Liver (tissue), 3 donors: ENCODE measurements at regions not wholly inside any gene's neighbourhood (a gene's known extent, or its start where the extent isn't known, plus 50 kb on each side); places are given as distances from the start of the nearest gene placed in this dataset.

Source experiments
- EGR1 ChIP-seq, 2 donors: IDR thresholded peaks; 2 replicates each; pipeline ENCODE4 v1.6.1; 2016 to 2018; ENCODE audit warnings: antibody characterized with exemption in 2 of 2, low read depth in 2 of 2
- FOXA1 ChIP-seq: IDR thresholded peaks from 2 replicates; pipeline ENCODE4 v1.6.1; 2016; ENCODE audit warnings: antibody characterized with exemption
- HNF4A ChIP-seq, 2 donors: conservative IDR thresholded peaks; 2 replicates each; pipeline ENCODE4 v1.6.1; 2016; ENCODE audit warnings: antibody characterized with exemption in 2 of 2, mild to moderate bottlenecking in 2 of 2
- NR2F2 ChIP-seq: IDR thresholded peaks from 2 replicates; pipeline ENCODE4 v1.6.1; 2016; ENCODE audit warnings: antibody characterized with exemption
- RAD21 ChIP-seq, 2 donors: IDR thresholded peaks; 2 replicates each; pipeline ENCODE4 v1.6.1; 2016; ENCODE audit warnings: antibody characterized with exemption in 2 of 2, mild to moderate bottlenecking in 2 of 2
- RXRA ChIP-seq, 2 donors: IDR thresholded peaks; 2 replicates each; pipeline ENCODE4 v1.6.1; 2017 to 2018; ENCODE audit warnings: antibody characterized with exemption in 2 of 2, mild to moderate bottlenecking in 1 of 2
- SP1 ChIP-seq: IDR thresholded peaks from 2 replicates; pipeline ENCODE4 v1.6.1; 2018; ENCODE audit warnings: antibody characterized with exemption, mild to moderate bottlenecking
- TAF1 ChIP-seq: conservative IDR thresholded peaks from 2 replicates; pipeline ENCODE4 v1.6.1; 2016; ENCODE audit warnings: antibody characterized with exemption, mild to moderate bottlenecking
- YY1 ChIP-seq: IDR thresholded peaks from 2 replicates; pipeline ENCODE4 v1.6.1; 2016; ENCODE audit warnings: antibody characterized with exemption, mild to moderate bottlenecking
- TF ChIP-seq, protein P1 (sequence below): fragments of 150-350 bp; IDR thresholded peaks from 2 replicates; pipeline ENCODE4 v1.5.1; 2017; ENCODE audit warnings: improper control_type of control experiment, low read depth, low read length; ENCODE audit not compliant: missing input control
- TF ChIP-seq, protein P2 (sequence below): IDR thresholded peaks from 2 replicates; pipeline ENCODE4 v1.6.1; 2016; ENCODE audit warnings: antibody characterized with exemption, mild to moderate bottlenecking
- TF ChIP-seq, protein P3 (sequence below): IDR thresholded peaks from 2 replicates; pipeline ENCODE4 v1.6.1; 2016; ENCODE audit warnings: antibody characterized with exemption
- donor health status: healthy.
- donor health status: healthy.

DNA sequence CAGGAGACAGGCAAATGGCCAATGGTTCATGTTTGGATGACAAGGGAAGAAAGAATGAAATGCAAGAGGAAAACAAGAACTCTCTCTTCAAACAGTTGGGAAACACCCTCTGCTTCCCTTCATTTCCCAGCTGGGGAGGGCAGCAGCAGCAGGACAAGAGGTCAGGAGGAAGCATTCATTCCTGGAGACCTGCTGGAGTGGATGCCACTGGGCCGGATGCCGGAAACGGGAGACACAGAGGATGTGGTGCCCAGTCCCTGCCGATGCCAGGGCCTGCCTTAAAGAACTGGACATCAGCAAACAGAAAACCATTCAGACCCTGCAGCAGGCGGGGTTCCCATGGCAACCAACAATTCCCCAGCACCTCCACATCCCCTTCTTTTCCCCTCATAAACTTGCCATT lies 102.3 kb upstream of the ZNF648 start:
- TF ChIP-seq, protein P1, sequence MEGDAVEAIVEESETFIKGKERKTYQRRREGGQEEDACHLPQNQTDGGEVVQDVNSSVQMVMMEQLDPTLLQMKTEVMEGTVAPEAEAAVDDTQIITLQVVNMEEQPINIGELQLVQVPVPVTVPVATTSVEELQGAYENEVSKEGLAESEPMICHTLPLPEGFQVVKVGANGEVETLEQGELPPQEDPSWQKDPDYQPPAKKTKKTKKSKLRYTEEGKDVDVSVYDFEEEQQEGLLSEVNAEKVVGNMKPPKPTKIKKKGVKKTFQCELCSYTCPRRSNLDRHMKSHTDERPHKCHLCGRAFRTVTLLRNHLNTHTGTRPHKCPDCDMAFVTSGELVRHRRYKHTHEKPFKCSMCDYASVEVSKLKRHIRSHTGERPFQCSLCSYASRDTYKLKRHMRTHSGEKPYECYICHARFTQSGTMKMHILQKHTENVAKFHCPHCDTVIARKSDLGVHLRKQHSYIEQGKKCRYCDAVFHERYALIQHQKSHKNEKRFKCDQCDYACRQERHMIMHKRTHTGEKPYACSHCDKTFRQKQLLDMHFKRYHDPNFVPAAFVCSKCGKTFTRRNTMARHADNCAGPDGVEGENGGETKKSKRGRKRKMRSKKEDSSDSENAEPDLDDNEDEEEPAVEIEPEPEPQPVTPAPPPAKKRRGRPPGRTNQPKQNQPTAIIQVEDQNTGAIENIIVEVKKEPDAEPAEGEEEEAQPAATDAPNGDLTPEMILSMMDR, result no peak
- TF ChIP-seq RAD21 (IDR thresholded peaks at IDR 0.05), result peak in 1 of 2 donors; percentile 10
- TF ChIP-seq, protein P2, sequence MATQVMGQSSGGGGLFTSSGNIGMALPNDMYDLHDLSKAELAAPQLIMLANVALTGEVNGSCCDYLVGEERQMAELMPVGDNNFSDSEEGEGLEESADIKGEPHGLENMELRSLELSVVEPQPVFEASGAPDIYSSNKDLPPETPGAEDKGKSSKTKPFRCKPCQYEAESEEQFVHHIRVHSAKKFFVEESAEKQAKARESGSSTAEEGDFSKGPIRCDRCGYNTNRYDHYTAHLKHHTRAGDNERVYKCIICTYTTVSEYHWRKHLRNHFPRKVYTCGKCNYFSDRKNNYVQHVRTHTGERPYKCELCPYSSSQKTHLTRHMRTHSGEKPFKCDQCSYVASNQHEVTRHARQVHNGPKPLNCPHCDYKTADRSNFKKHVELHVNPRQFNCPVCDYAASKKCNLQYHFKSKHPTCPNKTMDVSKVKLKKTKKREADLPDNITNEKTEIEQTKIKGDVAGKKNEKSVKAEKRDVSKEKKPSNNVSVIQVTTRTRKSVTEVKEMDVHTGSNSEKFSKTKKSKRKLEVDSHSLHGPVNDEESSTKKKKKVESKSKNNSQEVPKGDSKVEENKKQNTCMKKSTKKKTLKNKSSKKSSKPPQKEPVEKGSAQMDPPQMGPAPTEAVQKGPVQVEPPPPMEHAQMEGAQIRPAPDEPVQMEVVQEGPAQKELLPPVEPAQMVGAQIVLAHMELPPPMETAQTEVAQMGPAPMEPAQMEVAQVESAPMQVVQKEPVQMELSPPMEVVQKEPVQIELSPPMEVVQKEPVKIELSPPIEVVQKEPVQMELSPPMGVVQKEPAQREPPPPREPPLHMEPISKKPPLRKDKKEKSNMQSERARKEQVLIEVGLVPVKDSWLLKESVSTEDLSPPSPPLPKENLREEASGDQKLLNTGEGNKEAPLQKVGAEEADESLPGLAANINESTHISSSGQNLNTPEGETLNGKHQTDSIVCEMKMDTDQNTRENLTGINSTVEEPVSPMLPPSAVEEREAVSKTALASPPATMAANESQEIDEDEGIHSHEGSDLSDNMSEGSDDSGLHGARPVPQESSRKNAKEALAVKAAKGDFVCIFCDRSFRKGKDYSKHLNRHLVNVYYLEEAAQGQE, result no peak
- no peak for TF ChIP-seq TAF1
- no peak for TF ChIP-seq YY1
- no peak for TF ChIP-seq FOXA1
- no peak for TF ChIP-seq SP1
- TF ChIP-seq, protein P3, sequence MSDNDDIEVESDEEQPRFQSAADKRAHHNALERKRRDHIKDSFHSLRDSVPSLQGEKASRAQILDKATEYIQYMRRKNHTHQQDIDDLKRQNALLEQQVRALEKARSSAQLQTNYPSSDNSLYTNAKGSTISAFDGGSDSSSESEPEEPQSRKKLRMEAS, result no peak
- TF ChIP-seq HNF4A (conservative IDR thresholded peaks at IDR 0.05), result no peak
- TF ChIP-seq NR2F2, result peak; percentile 84
- no peak for TF ChIP-seq RXRA (IDR thresholded peaks at IDR 0.05)
- no peak for TF ChIP-seq EGR1 (IDR thresholded peaks at IDR 0.05; ENCODE audit: low read depth in 2 of 2)
